Ramos (cell line): ENCODE measurements at regions not wholly inside any gene's neighbourhood (a gene's known extent, or its start where the extent isn't known, plus 50 kb on each side); places are given as distances from the start of the nearest gene placed in this dataset.

Experiments
- in situ Hi-C: fragments of 300-500 bp; cut with MboI; formaldehyde crosslinking; loops from one replicate; pipeline ENCODE4 v1.14.3; 2022; ENCODE audit warnings: low sequenced_read_pairs; ENCODE audit not compliant: unreplicated experiment

DNA sequence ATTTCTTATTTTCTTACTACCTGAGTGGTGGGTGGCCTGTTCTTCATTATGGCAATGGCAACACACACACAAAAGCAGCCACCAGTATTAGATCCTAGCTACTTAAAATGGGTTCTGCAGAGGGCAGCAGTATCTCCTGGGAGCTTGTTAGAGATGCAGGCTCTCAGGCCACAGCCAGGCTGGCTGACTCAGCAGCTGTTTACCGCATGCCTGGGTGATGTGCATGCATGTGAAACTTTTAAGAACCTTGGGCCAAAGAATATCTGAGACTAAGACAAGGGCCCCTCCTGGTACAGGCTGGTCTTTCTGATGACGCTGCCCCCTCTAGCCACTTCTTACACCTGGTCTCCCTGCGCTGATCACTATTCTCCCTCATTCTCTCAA is 399.0 kb downstream of the MED10 start:
- in situ Hi-C loops = no loop called here

DNA sequence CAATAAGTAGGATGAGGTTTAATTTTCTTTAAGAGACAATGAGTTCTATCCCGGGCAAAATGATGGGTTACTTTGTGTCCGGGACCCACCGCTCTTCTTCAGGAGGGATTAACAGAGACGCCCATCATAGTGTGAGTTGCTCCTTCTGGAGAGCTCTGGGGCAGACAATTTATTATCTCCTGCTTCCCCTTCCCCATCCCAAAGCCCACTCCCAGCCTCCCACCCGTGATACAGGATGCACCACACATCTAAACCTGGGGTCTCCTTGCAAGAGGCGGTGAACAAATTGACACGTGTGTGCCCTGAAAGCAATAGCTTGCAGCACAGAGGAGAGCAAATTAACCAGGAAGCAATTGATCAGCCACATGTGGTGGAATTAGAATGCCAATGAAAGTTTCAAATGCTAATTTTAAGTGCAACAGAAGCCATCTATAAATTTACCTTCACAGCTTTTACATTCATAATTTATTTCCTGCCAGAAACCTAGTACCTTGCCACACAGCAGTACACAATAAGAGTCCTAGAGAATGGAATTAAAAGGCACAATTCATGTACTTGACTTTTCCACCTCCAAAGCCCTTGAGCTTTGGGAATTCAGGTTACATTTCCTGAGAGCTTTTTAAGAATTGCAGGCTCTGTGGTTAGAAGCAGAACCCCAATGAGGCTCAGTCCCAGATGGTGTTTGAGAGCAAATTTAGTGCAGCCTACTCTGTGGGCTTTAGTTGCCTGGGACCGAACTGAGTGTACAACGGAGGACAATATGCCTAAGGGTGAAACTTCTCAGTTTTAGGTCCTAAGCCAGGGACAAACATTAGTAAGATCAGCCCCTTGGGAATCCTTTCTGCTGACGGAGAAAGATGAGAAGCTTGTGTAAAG is 399.6 kb downstream of the MED10 start:
- in situ Hi-C loops = no loop called here

DNA sequence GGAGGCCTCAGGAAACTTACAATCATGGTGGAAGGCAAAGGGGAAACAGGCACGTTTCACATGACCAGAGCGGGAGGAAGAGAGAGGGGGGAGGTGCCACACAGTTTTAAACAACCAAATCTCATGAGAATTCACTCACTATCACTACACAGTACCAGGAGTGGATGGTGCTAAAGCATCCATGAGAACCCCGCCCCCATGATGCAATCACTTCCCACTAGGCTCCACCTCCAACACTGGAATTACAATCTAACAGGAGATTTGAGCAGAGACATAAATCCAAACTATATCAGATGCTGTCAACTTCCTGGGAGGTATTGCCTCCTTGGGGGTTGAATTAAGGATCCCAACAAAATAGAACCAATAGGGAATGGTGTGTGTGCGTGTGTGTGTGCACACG is 407.1 kb downstream of the MED10 start:
- in situ Hi-C loops = no loop called here

DNA sequence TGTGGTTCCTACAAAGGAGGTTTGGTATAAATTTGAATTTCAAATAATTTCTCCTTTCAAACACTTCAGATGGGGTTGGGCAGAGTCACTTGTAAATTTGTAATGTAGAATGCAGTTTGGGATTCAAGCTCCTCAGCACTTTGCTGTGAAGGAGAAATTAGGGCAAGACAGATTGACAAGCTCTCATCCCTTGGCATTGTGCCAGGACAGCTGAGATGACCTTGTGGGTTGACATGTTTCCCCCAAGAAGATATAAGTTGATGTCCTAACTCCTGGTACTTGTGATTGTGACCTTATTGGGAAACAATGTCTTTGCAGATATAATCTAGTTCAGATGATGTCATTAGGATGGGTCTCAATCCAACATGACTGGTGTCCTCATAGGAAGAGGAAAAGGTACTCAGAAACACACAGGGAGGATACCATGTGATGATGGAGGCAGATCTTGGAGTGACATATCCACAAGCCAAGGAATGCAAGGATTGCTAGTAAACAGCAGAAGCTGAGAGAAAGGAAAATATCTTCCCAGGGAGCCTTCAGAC is 408.3 kb downstream of the MED10 start:
- in situ Hi-C loops = no loop called here

DNA sequence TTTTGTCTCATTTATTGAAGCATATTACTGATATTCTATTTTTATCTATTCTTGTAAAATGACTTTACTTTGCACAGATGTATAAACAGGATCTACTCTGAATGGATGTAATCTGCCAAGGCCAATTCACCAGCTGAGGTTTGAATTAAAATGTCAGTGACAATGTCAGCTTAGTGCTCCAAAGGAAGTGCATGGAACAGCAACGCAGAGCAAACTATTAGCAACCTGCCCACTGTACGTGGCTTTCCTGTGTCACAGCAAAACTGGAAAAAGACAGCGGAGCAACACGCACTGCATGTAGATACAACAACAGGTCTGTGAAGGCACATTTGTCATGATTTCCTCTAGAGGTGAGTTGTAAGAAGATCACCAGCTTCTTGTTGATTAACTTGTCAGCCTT is 409.4 kb downstream of the MED10 start:
- in situ Hi-C loops = no loop called here

DNA sequence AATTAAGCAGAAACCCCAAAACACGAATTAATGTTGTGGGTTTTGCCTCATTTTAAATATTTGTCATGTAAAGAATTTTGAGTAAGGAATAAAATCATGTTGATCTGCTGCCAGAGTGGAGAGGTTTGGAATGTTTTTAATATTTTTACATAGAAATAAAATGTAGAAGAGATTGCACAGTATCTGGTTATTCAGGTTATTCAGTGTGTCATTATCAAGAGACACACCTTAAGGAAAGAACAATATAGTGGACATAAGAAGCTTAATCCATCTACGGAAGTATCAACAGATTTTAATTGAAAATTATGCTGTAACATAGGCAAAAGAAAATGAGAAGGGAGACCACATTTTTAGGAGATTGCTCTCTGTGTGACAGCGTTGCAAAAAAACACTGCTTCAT is 410.4 kb downstream of the MED10 start:
- in situ Hi-C loops = no loop called here

DNA sequence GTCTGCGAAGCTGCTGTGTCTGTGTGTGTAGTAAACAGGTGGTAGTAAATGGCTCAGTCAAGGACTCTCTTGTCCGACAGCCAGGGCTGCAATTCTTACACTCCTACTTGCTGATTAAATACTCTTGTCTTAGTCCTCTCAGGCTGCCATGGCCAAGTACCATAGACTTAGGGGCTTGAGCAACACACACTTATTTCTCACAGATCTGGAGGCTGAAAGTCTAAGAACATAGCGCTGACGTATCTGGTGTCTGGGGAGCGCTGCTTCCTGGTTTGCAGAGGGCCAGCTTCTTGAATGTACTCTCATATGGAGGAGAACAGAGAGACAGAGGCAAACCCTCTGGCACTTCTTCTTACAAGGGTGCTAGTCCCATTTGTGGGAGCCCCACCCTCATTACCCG is 411.0 kb downstream of the MED10 start:
- in situ Hi-C loops = no loop called here

DNA sequence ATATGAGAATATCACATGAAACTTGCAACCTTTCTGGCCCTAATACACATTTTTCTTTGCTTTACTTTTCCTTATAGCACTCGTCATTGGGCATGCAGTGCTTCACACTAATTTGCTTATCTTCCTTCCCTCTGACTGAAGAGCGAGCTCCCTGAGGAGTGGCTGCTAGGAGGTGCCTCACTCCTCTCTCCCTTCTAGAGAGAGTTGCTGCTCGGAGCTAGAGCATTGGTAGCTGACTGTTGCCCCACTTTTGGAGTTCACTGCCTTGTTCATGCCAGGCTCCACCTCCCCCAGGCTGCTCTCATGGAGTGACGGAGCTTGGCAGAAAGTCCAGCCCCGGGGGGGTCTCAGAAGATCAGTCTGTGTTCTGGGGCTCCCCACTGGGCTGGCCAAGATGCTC is 413.2 kb downstream of the MED10 start:
- in situ Hi-C loops = no loop called here

DNA sequence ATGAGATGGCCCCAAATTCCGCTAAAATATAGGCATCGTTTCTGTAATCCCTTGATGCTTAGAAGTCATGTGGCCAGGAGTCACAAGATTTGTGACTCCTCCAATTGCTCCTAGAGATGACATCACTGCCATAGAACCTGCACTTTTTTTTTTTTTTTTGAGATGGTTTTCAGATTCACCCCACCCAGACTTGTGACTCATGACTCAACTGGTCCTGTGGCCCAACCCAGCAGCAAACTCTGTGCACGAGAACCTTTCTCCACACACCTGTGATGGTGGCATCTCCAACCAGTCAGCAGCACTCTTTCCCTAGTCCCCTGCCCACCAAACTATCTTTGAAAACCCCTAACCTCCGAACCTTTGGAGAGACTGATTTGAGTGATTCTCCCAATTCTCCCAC is 414.0 kb downstream of the MED10 start:
- in situ Hi-C loops = no loop called here

DNA sequence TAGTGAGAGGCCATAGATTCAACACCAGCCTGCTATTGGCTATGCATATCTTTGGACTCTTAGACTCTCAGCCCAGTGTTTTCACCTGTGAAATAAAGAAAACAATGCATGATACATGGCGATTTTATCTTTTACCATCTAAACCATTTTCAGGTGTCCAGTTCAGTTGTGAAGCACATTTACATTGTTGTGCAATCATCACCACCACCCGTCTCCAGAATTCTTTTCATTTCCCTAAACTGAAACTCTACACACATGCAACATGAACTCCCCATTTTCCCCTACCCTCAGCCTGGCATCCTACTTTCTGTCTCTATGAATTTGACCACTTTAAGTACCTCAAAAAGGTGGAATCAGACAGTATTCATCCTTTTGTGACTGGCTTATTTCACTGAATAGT is 420.6 kb downstream of the MED10 start:
- in situ Hi-C loops = no loop called here

DNA sequence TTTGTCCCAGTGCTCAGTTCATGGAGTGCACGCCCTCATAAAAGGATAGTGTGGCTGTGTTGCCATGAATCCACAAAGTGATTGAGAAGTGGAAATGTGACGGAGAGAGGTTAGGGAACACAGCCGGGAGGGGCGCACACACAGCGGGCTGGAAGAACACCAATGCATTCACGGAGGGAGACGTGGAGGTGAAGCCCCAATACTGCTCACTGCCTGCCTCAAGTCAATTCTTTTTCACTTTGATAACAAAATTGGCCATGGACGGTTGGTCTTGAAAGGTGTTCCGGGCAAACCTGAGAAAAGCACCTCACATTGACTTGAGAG is 424.1 kb downstream of the MED10 start:
- in situ Hi-C loops = no loop called here

DNA sequence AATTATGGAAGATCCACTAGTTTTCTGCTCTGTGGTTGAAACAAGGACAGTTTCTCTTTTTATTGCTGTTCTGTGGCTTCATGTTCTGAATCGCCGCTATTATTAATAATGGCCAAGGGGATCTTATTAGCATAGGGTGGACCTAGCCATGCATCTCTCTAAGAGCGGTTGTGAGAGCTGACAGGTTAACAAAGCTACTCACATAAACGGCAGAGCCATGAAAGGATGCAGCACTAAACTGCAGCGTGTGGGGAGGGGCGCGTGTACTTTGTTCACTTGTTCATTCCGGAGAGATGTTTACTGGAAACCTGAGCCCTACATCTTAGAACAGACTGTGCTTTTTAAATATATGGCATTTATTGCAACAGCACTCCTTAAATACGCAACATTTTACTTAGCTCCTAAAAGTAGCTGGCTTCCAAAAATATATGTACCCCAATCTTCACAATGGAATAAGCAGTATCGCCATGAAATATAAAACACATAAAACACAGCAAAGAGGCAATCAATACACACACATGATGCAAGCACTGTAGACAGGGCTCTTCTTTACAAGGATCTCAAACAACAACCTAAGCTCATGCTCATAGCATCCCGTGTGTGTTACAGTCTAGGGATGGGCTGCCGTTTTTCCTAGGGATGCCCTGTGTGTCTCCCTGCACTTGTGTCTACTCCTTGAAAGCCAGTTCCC is 424.6 kb downstream of the MED10 start:
- in situ Hi-C loops = no loop called here

DNA sequence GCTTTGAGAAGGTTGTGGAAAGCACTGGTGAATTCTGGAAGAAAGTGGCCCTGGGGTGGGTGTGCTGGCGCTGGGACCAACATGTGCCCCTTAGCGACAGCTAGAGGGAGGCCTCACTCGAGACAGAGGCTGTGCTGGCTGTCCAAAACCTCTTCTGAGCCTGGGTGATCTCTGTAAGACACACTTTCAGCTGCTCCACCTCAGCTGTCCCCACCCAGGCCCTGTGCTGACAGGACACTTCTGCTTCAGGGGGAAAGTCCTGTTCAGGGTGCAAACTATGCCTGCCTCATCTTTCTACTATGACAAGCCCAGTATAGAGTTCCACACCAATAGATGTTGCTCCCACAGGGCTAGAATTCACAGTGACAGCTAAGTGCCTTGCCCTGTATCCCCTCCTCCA is 426.4 kb downstream of the MED10 start:
- in situ Hi-C loops = no loop called here

DNA sequence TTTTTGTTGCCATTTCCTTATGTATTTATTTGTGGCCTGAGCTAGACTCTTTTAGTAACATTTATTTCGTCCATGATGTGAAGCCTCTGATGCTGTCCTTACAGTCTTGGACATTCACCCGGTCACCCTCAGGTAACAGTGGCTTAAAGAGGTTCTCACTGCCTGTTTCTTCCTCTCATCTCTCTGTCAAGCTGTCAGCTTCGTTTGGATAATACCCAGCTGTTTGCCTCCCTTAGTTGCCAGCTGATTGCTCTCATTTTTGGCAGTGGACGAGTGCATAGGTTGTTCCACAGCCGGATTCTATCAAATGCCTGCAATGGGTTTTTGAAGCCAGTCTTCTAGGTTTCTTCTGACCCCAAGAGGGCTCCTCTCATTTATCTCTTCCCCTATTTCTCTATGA is 427.7 kb downstream of the MED10 start:
- in situ Hi-C loops = no loop called here

DNA sequence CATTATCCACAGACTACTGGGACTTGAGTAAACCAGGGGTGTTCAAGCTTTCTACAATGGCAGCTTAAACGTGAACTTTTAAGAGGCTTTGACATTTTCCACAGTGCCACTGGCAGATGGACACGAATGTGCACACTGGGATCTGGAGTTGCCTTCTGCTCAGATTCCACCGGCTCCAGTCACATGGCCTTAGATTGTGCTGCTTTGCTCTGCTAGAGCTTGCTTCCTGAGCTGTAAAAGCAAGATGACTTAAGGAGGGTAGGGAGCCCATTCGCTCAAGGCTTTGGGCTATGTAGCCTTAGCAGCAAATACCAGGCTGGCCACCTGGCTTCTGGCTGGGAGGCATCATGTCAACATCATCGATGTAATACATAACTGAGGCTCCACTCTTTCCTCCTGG is 436.9 kb downstream of the MED10 start:
- in situ Hi-C loops = no loop called here

DNA sequence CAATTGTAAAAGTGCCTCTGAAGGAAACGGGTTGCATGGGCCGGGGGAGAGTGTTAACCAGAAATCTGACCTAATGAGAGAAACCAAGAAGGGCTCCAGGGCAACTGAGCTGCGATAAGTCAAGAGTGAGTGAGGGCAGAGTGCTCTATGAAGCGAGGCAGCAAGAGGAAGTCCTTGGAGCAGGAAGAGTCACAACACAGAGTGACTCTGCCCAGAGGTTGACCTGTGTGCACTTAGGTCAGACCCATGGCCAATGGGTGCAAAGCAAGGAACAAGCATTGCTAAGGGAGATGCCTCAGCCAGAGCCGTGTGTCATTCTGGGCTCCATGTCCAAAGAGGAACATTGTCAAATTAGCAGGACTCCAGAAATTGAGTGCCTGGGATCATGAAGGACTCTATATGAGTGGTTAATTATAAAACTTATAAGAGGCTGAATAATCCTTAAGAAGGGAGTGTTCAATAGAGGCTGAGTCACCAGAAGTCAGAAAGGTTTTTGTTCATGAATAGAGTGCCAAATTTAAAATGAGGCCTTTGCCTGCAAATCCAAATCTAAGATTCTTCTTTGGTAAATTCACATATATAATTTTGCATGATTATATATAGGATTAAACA is 438.5 kb downstream of the MED10 start:
- in situ Hi-C loops = no loop called here

DNA sequence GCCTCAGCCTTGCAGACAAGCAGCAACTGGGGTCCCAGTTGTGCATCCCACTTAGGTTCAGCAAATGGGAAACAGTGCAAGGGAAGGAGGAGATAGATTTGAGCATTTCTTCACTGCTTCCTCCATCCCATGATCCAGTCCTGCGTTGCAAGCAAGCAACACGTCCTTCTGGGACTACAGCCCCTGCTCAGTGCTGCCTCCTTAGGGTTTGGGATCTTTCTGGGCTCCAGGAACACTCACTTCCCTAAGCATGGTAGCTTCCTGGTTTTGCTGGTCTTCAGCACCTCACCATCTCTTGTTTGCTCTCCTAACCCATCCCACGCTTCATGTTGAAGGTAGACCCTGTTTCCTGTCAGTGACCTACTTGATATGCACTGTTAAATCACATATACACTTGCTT is 444.7 kb downstream of the MED10 start:
- in situ Hi-C loops = no loop called here

DNA sequence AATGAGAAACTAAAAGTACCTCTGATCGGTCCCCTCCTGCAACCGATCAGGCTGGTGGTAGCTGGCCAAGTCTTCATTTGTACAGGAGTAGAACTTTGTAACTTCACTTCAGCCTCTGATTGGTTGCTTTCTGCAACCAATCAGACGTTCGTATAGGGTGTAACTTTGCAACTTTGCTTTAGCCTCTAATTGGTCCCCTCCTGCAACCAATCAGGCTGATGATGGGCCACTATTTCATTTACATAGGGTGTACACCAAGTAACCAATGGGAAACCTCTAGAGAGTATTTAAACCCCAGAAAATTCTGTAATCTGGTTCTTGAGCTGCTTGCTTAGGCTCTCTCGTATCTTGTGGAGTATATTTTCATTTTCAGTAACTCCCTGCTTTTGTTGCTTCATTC is 445.5 kb downstream of the MED10 start:
- in situ Hi-C loops = no loop called here

DNA sequence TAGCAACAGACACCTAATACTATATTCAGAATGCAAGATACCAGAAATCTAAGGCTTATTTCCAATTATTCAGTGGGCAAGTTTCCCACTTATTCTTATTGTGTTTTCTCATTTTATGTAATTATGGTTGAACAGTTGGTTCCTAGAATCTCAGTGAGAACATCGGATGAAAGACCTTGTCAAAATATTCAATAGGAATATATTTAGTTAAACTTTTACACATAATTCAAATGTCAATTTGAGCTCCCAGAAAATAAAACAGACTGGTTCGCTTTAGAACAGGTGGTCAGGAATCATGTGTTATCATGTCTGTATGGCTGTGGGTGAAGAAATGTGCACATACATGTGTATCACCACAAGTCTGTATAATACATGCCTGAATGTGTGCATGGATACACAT is 447.8 kb downstream of the MED10 start:
- in situ Hi-C loops = no loop called here

DNA sequence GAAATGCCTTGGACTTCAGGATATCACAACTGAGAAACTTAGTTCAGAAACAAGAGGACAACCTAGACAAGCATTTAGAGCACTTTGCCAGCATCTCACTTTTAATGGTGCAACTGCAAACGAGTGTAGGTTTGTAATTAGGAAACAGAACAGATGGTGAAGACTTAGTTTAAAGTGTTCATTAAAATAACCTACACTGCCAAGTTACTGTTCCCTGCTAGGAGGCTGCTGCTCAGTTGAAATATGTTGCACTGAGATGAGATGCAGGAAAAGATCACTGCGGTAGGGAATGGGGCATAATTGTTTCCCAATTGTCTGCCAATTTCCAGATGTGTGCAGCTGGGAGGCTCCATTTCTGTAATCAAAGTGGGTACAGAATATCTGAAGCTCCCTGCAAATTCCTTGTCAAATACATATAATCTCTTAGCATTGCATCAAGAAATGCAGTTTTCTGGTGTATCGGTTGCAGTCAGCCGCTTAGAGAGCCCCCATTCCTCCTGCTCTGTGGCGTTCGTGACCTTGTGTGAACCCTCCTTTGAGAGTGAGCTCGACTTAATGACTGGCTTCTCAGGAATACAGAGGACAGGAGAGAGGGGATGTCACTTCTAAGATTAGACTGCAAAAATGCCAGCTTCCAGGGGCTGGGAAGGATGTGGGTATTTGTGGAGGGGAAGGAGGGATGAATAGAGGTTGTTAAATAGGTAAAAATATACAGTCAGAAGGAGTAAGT is 448.9 kb downstream of the MED10 start:
- in situ Hi-C loops = no loop called here

DNA sequence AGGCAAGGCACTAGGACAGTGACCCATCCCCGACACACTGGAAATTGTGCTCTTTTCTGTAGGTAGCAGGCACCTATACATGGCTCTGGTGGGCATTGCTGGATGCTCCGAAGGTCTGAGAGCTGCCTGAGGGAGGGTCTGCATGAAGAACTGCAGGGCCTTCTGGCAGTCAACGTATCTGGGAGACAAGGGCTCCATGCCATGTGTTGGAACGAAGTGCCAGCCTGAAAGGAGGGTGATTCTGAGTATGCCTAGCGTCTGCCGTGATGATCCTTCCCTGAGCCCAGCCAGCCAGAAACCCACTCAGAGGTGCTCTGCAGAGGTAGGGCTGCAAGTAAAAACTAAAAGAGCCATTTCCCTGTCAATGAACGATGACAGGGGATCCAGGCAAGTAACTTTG is 453.2 kb downstream of the MED10 start:
- in situ Hi-C loops = no loop called here
